ENCODE measurements at regions not wholly inside any gene's neighbourhood (a gene's known extent, or its start where the extent isn't known, plus 50 kb on each side); places are given as distances from the start of the nearest gene placed in this dataset.
A peak's percentile ranks its signal among the peaks of the same experiment; 100 is the strongest.

DNA sequence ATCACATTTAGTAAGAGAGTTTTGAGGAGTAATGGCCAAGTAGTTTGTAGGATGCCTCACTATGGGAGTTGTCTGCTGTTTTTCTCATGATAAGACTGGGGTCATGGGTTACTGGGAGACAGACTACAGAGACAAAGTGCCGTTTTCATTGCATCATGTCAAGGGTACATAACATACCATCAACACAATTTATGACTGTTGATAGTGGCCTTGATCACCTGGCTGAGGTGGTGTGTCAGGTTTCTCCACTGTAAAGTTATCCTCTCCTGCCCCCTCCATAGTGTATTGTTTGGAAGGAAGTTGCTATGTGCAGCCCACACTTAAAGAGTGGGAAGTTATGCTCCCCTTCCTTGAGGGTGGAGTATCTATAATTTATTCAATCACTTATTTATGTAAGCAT is 263.5 kb upstream of the POU3F1 start (continued):
- TF ChIP-seq, protein P1, sequence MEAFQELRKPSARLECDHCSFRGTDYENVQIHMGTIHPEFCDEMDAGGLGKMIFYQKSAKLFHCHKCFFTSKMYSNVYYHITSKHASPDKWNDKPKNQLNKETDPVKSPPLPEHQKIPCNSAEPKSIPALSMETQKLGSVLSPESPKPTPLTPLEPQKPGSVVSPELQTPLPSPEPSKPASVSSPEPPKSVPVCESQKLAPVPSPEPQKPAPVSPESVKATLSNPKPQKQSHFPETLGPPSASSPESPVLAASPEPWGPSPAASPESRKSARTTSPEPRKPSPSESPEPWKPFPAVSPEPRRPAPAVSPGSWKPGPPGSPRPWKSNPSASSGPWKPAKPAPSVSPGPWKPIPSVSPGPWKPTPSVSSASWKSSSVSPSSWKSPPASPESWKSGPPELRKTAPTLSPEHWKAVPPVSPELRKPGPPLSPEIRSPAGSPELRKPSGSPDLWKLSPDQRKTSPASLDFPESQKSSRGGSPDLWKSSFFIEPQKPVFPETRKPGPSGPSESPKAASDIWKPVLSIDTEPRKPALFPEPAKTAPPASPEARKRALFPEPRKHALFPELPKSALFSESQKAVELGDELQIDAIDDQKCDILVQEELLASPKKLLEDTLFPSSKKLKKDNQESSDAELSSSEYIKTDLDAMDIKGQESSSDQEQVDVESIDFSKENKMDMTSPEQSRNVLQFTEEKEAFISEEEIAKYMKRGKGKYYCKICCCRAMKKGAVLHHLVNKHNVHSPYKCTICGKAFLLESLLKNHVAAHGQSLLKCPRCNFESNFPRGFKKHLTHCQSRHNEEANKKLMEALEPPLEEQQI (IDR thresholded peaks at IDR 0.05), result no peak
- no peak for TF ChIP-seq CBX2 (IDR thresholded peaks at IDR 0.05; ENCODE audit: insufficient read depth, low read length, poor library complexity, severe bottlenecking)
- TF ChIP-seq, protein P2, sequence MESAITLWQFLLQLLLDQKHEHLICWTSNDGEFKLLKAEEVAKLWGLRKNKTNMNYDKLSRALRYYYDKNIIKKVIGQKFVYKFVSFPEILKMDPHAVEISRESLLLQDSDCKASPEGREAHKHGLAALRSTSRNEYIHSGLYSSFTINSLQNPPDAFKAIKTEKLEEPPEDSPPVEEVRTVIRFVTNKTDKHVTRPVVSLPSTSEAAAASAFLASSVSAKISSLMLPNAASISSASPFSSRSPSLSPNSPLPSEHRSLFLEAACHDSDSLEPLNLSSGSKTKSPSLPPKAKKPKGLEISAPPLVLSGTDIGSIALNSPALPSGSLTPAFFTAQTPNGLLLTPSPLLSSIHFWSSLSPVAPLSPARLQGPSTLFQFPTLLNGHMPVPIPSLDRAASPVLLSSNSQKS (CRISPR knock-in tag; IDR thresholded peaks at IDR 0.05), result no peak
- TF ChIP-seq, protein P3, sequence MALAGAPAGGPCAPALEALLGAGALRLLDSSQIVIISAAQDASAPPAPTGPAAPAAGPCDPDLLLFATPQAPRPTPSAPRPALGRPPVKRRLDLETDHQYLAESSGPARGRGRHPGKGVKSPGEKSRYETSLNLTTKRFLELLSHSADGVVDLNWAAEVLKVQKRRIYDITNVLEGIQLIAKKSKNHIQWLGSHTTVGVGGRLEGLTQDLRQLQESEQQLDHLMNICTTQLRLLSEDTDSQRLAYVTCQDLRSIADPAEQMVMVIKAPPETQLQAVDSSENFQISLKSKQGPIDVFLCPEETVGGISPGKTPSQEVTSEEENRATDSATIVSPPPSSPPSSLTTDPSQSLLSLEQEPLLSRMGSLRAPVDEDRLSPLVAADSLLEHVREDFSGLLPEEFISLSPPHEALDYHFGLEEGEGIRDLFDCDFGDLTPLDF (CRISPR knock-in tag; IDR thresholded peaks at IDR 0.05), result no peak
- TF ChIP-seq SETDB1 (IDR thresholded peaks at IDR 0.05; ENCODE audit: low read length), result no peak
- TF ChIP-seq GATA2 (CRISPR knock-in tag; IDR thresholded peaks at IDR 0.05), result no peak
- TF ChIP-seq RCOR1 (IDR thresholded peaks at IDR 0.05; ENCODE audit: borderline replicate concordance in 1 of 2, low read depth in 2 of 2, low read length in 2 of 2), result peak in 1 of 2 experiments; percentile 74; a peak in 1 of 4 replicates
- TF ChIP-seq DNMT1 (IDR thresholded peaks at IDR 0.05), result no peak
- no peak for TF ChIP-seq RBM34 (IDR thresholded peaks at IDR 0.05; ENCODE audit: borderline replicate concordance, insufficient read depth, low read length)
- TF ChIP-seq, protein P4, sequence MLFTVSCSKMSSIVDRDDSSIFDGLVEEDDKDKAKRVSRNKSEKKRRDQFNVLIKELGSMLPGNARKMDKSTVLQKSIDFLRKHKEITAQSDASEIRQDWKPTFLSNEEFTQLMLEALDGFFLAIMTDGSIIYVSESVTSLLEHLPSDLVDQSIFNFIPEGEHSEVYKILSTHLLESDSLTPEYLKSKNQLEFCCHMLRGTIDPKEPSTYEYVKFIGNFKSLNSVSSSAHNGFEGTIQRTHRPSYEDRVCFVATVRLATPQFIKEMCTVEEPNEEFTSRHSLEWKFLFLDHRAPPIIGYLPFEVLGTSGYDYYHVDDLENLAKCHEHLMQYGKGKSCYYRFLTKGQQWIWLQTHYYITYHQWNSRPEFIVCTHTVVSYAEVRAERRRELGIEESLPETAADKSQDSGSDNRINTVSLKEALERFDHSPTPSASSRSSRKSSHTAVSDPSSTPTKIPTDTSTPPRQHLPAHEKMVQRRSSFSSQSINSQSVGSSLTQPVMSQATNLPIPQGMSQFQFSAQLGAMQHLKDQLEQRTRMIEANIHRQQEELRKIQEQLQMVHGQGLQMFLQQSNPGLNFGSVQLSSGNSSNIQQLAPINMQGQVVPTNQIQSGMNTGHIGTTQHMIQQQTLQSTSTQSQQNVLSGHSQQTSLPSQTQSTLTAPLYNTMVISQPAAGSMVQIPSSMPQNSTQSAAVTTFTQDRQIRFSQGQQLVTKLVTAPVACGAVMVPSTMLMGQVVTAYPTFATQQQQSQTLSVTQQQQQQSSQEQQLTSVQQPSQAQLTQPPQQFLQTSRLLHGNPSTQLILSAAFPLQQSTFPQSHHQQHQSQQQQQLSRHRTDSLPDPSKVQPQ (CRISPR knock-in tag; IDR thresholded peaks at IDR 0.05; ENCODE audit: borderline replicate concordance), result no peak
- TF ChIP-seq ZNF175 (CRISPR knock-in tag; IDR thresholded peaks at IDR 0.05; ENCODE audit: low read depth), result no peak
- TF ChIP-seq BCL6 (CRISPR knock-in tag; IDR thresholded peaks at IDR 0.05), result no peak
- TF ChIP-seq, protein P5, sequence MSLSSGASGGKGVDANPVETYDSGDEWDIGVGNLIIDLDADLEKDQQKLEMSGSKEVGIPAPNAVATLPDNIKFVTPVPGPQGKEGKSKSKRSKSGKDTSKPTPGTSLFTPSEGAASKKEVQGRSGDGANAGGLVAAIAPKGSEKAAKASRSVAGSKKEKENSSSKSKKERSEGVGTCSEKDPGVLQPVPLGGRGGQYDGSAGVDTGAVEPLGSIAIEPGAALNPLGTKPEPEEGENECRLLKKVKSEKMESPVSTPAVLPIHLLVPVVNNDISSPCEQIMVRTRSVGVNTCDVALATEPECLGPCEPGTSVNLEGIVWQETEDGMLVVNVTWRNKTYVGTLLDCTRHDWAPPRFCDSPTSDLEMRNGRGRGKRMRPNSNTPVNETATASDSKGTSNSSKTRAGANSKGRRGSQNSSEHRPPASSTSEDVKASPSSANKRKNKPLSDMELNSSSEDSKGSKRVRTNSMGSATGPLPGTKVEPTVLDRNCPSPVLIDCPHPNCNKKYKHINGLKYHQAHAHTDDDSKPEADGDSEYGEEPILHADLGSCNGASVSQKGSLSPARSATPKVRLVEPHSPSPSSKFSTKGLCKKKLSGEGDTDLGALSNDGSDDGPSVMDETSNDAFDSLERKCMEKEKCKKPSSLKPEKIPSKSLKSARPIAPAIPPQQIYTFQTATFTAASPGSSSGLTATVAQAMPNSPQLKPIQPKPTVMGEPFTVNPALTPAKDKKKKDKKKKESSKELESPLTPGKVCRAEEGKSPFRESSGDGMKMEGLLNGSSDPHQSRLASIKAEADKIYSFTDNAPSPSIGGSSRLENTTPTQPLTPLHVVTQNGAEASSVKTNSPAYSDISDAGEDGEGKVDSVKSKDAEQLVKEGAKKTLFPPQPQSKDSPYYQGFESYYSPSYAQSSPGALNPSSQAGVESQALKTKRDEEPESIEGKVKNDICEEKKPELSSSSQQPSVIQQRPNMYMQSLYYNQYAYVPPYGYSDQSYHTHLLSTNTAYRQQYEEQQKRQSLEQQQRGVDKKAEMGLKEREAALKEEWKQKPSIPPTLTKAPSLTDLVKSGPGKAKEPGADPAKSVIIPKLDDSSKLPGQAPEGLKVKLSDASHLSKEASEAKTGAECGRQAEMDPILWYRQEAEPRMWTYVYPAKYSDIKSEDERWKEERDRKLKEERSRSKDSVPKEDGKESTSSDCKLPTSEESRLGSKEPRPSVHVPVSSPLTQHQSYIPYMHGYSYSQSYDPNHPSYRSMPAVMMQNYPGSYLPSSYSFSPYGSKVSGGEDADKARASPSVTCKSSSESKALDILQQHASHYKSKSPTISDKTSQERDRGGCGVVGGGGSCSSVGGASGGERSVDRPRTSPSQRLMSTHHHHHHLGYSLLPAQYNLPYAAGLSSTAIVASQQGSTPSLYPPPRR (CRISPR knock-in tag; IDR thresholded peaks at IDR 0.05; ENCODE audit: borderline replicate concordance), result no peak
- no peak for TF ChIP-seq ZNF780A (CRISPR knock-in tag; IDR thresholded peaks at IDR 0.05)
- TF ChIP-seq MTA1 (IDR thresholded peaks at IDR 0.05; ENCODE audit: borderline replicate concordance), result no peak
- TF ChIP-seq FOSL1 (tag; conservative IDR thresholded peaks at IDR 0.05), result no peak; the same call in 1 of the 2 replicates

Measured in K562 (cell line).